Neural progenitor cell (in vitro differentiated cells): ENCODE measurements at regions not wholly inside any gene's neighbourhood (a gene's known extent, or its start where the extent isn't known, plus 50 kb on each side); places are given as distances from the start of the nearest gene placed in this dataset.

ENCODE experiments used
- EZH2phosphoT487 ChIP-seq: fragments of 200-600 bp; sonication (generic); IDR thresholded peaks from 2 replicates; pipeline ENCODE4 v1.6.1; 2017; ENCODE audit warnings: antibody characterized with exemption
- TF ChIP-seq, protein P1 (sequence below): fragments of 200-600 bp; sonication (generic); IDR thresholded peaks from 2 replicates; pipeline ENCODE4 v1.5.1; 2017; ENCODE audit warnings: antibody characterized with exemption, mild to moderate bottlenecking

DNA sequence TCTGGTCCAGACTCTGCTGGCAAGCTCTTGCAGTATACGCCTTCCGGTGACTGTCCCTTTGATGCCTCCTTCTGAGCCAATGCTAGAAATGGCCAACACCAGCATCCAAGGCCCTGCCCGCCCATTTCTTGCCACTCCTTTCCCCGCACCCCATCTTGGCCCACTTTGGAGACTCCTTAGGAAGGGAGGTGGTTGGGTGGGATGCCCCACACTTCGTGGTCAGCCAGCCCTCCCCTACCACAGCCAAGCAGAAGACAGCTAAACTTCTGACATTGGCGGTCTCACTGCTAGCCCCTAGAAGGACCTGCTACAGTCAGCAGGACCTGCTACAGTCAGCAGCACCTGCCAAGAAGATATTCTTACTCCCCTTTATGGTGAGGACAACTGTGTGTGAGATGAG lies 73.5 kb upstream of the CLDN14 start:
- TF ChIP-seq, protein P1, sequence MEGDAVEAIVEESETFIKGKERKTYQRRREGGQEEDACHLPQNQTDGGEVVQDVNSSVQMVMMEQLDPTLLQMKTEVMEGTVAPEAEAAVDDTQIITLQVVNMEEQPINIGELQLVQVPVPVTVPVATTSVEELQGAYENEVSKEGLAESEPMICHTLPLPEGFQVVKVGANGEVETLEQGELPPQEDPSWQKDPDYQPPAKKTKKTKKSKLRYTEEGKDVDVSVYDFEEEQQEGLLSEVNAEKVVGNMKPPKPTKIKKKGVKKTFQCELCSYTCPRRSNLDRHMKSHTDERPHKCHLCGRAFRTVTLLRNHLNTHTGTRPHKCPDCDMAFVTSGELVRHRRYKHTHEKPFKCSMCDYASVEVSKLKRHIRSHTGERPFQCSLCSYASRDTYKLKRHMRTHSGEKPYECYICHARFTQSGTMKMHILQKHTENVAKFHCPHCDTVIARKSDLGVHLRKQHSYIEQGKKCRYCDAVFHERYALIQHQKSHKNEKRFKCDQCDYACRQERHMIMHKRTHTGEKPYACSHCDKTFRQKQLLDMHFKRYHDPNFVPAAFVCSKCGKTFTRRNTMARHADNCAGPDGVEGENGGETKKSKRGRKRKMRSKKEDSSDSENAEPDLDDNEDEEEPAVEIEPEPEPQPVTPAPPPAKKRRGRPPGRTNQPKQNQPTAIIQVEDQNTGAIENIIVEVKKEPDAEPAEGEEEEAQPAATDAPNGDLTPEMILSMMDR = no peak
- TF ChIP-seq EZH2phosphoT487 = no peak
